Myocyte (in vitro differentiated cells): ENCODE measurements at regions not wholly inside any gene's neighbourhood (a gene's known extent, or its start where the extent isn't known, plus 50 kb on each side); places are given as distances from the start of the nearest gene placed in this dataset.

Source experiments
- DNase-seq: peaks from one replicate; pipeline ENCODE4 v3.0.0-alpha.2; 2012; ENCODE audit warnings: low read depth

DNA sequence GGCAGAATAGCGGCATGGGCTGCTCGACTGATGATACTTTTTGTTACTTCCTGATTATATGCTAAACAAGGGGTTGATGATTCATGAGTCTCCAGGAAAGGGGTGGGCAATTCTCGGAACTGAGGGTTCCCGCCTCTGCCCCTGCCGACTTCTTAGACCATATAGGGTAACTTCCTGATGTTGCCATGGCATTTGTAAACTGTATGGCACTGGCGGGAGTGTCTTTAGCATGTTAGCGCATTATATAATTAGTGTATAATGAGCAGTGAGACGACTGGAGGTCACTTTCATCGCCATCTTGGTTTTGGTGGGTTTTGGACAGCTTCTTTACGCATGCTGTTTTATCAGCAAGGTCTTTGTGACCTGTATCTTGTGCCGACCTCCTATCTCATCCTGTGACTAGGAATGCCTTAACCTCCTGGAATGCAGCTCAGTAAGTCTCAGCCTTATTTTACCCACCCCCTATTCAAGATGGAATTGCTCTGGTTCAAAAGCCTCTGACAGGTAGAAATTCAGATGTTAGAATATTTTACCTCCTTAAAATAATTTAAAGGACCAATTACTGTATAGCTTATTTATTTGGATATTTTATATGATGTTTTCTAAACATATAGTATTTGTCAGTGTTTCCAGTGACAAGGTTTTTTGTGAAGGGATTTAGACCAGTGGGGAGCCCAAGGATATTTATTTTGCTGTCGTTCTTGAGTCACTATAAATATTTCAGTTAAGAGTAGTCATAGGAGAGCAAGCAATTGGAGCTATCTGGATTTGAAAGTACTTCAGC lies 90.1 kb upstream of the PIK3CG start:
- no peak for DNase-seq

DNA sequence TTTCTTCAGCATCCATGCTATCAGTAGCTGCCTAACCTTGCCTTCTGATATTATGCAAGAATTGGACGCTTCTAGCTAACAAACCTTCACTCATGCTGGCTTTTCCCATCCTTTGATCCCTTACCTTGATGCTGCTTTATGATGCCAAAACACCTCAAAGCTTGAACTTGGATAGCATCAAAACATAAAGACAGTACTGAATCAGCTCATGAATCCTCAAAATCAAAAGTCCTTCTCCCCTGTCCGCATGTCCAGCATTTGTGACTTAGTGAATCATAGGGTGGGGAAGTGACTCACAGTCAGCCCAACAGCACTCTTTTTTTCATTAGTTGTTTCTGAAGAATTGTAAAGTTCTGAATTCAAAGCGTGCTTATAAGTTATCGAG lies 89.5 kb upstream of the PIK3CG start:
- DNase-seq, result peak; percentile 75

- DNase-seq, result no peak
These were observed 89.0 kb upstream of the PIK3CG start for GRCh38 chr7:106775975-106776607.

GRCh38 chr7:106776618-106777347 lies 88.3 kb upstream of the PIK3CG start:
- DNase-seq, result no peak

GRCh38 chr7:106777674-106778299 lies 87.3 kb upstream of the PIK3CG start:
- DNase-seq, result no peak

DNA sequence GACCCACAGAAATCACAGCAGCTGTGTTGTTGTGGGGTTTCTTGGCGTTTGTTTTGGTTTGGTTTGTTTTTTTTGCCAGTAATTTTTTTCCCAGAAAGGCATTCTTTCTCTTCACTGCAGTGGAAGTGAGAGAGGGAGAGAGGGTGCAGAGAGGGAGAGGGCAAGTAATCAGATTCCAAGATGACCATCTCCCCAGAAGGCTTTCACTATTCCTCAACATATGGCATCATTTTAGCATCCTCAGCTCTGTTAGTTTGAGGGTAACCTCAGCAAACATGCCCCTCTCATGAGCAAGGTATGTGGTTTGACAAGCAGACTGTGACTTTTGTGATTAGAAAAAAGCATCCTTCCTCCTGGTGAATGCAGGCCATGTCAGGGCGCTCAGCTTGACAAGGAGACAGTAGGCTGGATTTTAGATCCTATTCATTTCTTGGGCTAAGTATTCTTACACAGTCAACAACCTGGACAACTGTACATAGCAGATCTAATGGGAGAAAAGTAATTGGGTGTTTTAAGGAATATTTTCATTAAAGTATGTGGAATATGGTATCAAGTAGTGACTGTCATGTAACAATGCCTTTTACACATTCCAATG lies 86.3 kb upstream of the PIK3CG start:
- DNase-seq, result peak; percentile 49

DNA sequence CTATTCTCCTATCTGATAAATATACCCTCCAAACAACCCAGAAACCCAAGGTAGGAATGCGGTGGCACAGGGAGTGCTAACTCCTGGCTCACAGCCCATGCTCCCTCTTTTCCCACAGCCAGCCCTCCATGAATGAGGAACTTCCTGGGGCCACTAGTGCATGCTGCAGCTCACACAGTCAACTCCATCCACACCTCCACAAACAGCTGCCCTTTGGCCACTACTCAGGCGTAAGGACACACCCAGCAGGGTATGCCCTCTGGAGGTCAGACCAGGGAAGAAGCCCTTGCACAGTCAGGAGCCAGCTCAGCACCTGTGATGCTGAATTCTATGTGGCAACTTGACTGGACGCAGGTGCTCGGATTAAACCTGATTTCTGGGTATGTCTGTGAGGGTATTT lies 85.2 kb upstream of the PIK3CG start:
- peak; percentile 60 for DNase-seq

GRCh38 chr7:106781007-106781406 lies 84.1 kb upstream of the PIK3CG start:
- DNase-seq, result no peak

GRCh38 chr7:106781828-106782544 lies 83.1 kb upstream of the PIK3CG start:
- DNase-seq, result no peak

DNA sequence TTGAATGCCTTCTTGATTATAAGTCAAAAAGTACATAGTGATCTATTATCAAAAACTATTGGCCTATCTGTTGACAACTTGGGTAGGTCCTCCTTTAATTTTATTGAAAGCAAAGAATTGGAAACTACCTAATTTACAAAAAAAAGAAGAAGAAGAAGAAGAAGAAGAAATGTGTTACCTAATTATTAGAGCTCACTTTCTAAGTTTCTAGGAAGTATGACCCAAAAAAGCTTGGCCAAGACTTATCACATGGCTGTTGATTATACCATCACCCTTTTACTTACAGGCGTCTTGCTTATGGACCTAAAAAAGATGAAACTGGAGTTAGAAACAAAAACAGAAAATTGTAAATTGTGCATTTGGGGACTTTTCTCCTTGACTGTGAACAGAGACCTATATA lies 81.8 kb upstream of the PIK3CG start:
- DNase-seq, result no peak

- no peak for DNase-seq
These were observed 76.4 kb upstream of the PIK3CG start for GRCh38 chr7:106788637-106789036.

GRCh38 chr7:106791526-106791925 lies 73.6 kb upstream of the PIK3CG start:
- DNase-seq, result no peak

DNA sequence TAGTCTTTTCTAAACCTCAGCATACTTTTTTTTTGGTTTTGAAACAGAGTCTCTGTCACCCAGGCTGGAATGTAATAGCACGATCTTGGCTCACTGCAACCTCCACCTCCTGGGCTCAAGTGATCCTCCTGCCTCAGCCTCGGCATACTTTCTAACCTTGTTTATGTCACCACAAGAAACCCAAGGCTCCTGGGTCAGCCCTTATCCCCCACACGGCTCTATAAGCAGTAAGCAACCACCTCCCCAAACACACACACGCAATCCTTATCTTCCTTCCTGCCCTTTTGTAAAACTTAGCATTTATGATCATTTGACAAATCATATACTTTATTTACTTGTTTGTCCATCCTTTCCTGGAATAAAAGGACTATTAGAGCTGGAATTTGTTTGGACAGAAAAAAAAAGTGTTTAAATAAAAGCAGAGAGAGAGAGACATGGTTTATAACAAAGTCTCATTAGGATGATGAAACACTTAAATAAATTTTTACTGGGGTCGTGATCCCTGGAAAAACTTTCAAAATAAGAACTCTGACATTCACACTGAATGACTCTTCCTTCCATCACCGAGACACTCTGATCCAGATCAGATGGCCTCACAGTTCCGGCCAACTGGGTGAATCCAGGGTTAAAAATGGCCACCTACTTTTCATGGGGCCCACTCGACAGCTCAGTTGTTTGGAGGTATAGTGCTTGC lies 72.7 kb upstream of the PIK3CG start:
- no peak for DNase-seq

GRCh38 chr7:106793015-106793975 lies 71.8 kb upstream of the PIK3CG start:
- no peak for DNase-seq

- DNase-seq, result no peak
These were observed 70.6 kb upstream of the PIK3CG start for GRCh38 chr7:106794276-106795083.

DNA sequence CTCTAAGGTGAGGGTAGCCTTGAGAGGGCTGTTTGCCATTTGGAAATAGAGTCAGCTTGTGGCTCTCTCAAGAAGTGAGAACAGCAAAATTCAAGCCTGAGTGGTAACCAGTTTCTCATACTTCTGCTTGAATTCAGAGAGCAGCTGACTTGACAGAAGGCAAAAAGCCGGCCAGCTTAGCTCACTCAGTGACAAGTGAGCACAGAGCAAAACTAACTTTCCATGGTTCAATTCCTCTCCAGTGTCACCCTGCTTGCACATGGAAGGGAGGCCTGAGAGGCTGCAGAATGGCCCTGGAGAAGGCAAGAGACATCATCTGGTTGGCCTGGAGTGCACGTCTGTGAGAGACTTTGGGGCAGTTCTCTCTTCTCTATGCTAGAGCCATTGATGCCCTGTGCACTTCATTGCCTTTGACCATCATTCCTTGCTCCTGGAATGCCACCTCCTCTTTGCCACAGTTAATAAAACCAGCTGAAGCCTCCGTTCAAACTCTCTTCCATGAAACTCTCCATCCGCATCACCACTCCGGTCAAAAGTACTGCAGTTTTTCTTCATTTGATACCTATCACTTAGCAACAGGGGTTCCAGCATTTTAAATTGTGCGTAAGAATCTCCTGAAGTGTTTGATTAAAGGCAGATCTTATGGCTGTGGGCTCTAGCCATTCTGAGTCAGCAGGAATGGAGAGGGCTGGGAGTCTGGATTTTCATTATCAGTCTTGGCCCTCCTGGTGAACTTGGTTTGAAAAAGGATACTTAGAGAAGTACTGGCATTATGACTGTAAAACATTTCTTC lies 69.8 kb upstream of the PIK3CG start:
- no peak for DNase-seq

DNA sequence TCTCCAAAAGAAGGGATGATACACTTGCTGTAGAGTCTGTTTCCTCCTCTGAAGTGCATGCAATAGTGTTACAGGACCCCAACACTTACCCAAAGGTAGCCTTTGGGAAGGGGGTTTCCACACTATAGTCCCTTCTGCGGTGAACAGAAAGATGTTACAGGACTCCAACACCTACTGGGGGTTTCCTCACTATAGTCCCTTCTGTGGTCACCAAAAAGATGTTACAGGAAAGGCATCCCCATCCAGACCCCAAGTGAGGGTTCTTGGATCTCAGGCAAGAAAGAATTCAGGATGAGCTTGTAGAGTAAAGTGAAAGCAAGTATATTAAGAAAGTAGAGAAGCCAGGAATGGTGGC lies 69.2 kb upstream of the PIK3CG start:
- no peak for DNase-seq
